ENCODE measurements at regions not wholly inside any gene's neighbourhood (a gene's known extent, or its start where the extent isn't known, plus 50 kb on each side); places are given as distances from the start of the nearest gene placed in this dataset.

- no peak for DNase-seq (ENCODE audit: low spot score)
Observed at GRCh38 chr5:89030798-89031197, 147.8 kb upstream of the MEF2C start.

- DNase-seq (ENCODE audit: low spot score) = peak; percentile 72
Observed at GRCh38 chr5:89028595-89029285, 145.8 kb upstream of the MEF2C start.

GRCh38 chr5:89024045-89024444 is 141.1 kb upstream of the MEF2C start:
- DNase-seq (ENCODE audit: low spot score) = no peak

- no peak for DNase-seq (ENCODE audit: low spot score)
Observed at GRCh38 chr5:89020926-89021610, 138.1 kb upstream of the MEF2C start.

GRCh38 chr5:89016741-89017303 is 133.8 kb upstream of the MEF2C start:
- no peak for DNase-seq (ENCODE audit: low spot score)

GRCh38 chr5:89015409-89015808 is 132.4 kb upstream of the MEF2C start:
- no peak for DNase-seq (ENCODE audit: low spot score)

- no peak for DNase-seq (ENCODE audit: low spot score)
Observed at GRCh38 chr5:89011778-89012711, 129.1 kb upstream of the MEF2C start.

GRCh38 chr5:89010512-89010911 is 127.5 kb upstream of the MEF2C start:
- DNase-seq (ENCODE audit: low spot score) = no peak

- DNase-seq (ENCODE audit: low spot score) = no peak
Observed at GRCh38 chr5:89008291-89008690, 125.3 kb upstream of the MEF2C start.

- DNase-seq (ENCODE audit: low spot score) = no peak
Observed at GRCh38 chr5:89005990-89006389, 123.0 kb upstream of the MEF2C start.

GRCh38 chr5:89004379-89004778 is 121.4 kb upstream of the MEF2C start:
- DNase-seq (ENCODE audit: low spot score) = no peak

- DNase-seq (ENCODE audit: low spot score) = no peak
Observed at GRCh38 chr5:89003563-89004036, 120.6 kb upstream of the MEF2C start.

GRCh38 chr5:88999853-89000252 is 116.9 kb upstream of the MEF2C start:
- DNase-seq (ENCODE audit: low spot score) = no peak

GRCh38 chr5:88997937-88998336 is 115.0 kb upstream of the MEF2C start:
- DNase-seq (ENCODE audit: low spot score) = no peak

GRCh38 chr5:88984040-88984439 is 101.1 kb upstream of the MEF2C start:
- no peak for DNase-seq (ENCODE audit: low spot score)

GRCh38 chr5:88979726-88980125 is 96.7 kb upstream of the MEF2C start:
- no peak for DNase-seq (ENCODE audit: low spot score)

- no peak for DNase-seq (ENCODE audit: low spot score)
Observed at GRCh38 chr5:88979244-88979643, 96.3 kb upstream of the MEF2C start.

GRCh38 chr5:88976914-88977313 is 93.9 kb upstream of the MEF2C start:
- DNase-seq (ENCODE audit: low spot score) = no peak

- DNase-seq (ENCODE audit: low spot score) = no peak
Observed at GRCh38 chr5:88967633-88968585, 84.9 kb upstream of the MEF2C start.

GRCh38 chr5:88964831-88965230 is 81.8 kb upstream of the MEF2C start:
- no peak for DNase-seq (ENCODE audit: low spot score)

GRCh38 chr5:88957013-88957412 is 74.0 kb upstream of the MEF2C start:
- DNase-seq (ENCODE audit: low spot score) = no peak
